ENCODE measurements at regions not wholly inside any gene's neighbourhood (a gene's known extent, or its start where the extent isn't known, plus 50 kb on each side); places are given as distances from the start of the nearest gene placed in this dataset.
A peak's percentile ranks its signal among the peaks of the same experiment; 100 is the strongest.
"Not testable (repeated sequence)": the region's sequence is repeated elsewhere in the genome, so short reads cannot be mapped to it uniquely, and the experiment has no call there.

DNA sequence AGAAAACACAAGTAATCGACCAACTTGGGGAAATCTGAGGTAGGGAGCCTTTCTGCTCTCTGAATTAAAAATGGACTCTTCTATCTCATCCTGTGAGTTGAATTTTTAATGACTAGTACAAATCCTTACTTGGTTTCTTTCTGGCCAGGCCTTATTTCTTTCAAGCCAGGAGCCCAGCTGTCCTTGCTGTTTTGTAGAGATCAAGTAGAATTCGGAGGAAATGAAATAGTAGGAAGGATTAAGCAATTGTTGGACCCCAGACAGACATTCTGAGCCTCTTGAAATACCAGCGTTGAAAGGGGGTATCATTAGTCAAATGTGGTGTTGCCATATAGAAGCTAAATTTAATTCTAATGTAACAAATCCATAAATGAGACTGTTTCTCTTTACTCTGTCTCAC lies 53.7 kb upstream of the SMIM15 start:
- H3K4me3 ChIP-seq = no peak overlapping the region
- 0 out of 2 replicates have a peak, but pooled peaks cover 2% of the 10 kb centered on the region for H3K9me3 ChIP-seq
- TF ChIP-seq Cebpa-rat (IDR thresholded peaks at IDR 0.05) = no peak
- no peak overlapping the region for H3K4me2 ChIP-seq
- peaks cover 18% of the 10 kb centered on the region for H3K4me1 ChIP-seq
- H3K9ac ChIP-seq = no peak overlapping the region
- H3K36me3 ChIP-seq = no peaks in the 10 kb centered on the region
- no peaks in the 10 kb centered on the region for H3K27me3 ChIP-seq
- H4K20me1 ChIP-seq = no peaks in the 10 kb centered on the region
- H3K27ac ChIP-seq = no peak overlapping the region

DNA sequence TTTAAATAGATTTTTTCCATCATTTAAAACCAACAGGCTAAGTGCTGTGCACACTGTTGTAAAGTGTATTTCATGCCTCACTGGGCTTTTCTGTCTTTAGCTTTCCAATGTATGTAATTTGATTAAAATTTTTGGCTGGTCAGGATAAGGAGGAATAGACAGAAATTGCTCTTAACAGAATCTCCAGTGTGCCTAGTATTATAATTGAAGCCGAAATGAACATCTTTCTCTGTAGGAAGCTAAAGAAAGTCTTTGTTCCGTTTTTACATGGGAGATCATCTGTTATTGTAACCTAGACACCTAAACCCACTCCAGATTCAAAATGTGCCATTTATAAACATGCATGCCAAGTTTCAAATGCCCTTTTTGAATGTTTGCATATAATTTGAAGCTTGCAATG lies 54.5 kb upstream of the SMIM15 start:
- Histone ChIP-seq H3K27me3 (no peaks in the 10 kb centered on the region), H4K20me1 (no peaks in the 10 kb centered on the region), H3K4me3 (no peak overlapping the region), H3K9me3 (0 out of 2 replicates have a peak, but pooled peaks cover 2% of the 10 kb centered on the region), H3K36me3 (no peaks in the 10 kb centered on the region), H3K9ac (no peak overlapping the region), H3K4me2 (no peak overlapping the region), H3K27ac (no peak overlapping the region), H3K4me1 (peaks cover 15% of the 10 kb centered on the region)
- no peak for TF ChIP-seq Cebpa-rat (IDR thresholded peaks at IDR 0.05)

DNA sequence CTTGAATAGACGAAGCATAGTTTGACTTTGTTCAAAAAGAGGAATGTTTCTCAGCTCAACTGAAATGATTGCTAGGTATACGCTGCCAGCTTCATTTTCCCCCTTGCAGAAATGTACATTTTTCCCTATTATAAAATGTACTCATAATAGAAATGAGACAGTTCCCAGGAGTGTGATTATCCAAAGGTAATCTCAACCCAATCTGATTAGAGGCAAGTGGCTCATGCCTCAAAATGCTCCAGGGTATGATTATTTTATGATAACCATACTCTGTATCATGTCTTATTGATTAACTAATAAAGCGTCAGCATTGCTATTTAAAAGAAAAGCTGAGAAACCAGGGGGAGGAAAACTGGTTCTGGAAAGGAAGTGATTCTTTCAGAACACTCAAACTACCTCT lies 54.9 kb upstream of the SMIM15 start:
- H3K4me3 ChIP-seq = no peak overlapping the region
- TF ChIP-seq Cebpa-rat (IDR thresholded peaks at IDR 0.05) = no peak
- H3K4me1 ChIP-seq = peaks cover 10% of the 10 kb centered on the region
- H3K27me3 ChIP-seq = no peaks in the 10 kb centered on the region
- H3K27ac ChIP-seq = no peak overlapping the region
- H3K9ac ChIP-seq = no peak overlapping the region
- no peaks in the 10 kb centered on the region for H3K36me3 ChIP-seq
- 0 out of 2 replicates have a peak, but pooled peaks cover 2% of the 10 kb centered on the region for H3K9me3 ChIP-seq
- no peaks in the 10 kb centered on the region for H4K20me1 ChIP-seq
- H3K4me2 ChIP-seq = no peak overlapping the region

DNA sequence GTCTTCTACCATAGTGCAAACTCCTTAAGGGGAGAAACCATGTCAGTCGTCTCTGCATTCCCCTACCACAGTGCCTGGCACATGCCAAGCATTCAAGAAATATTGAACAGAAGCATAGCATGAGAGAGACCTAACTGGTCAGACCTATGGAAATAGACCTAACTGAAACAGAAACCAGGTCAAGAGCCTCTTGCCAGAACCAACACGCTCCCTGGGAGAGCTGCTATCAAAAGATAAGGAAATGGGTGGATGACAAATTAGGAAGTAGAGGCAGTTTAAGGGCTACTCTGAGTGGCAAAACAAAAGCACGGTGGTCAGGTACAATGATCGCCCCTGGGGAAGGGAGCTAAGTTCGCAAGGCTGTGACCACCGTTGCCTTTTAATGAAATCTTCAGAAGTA lies 66.0 kb upstream of the SMIM15 start:
- H3K9ac ChIP-seq = no peak overlapping the region
- H3K4me2 ChIP-seq = peak overlapping the region; percentile 75

DNA sequence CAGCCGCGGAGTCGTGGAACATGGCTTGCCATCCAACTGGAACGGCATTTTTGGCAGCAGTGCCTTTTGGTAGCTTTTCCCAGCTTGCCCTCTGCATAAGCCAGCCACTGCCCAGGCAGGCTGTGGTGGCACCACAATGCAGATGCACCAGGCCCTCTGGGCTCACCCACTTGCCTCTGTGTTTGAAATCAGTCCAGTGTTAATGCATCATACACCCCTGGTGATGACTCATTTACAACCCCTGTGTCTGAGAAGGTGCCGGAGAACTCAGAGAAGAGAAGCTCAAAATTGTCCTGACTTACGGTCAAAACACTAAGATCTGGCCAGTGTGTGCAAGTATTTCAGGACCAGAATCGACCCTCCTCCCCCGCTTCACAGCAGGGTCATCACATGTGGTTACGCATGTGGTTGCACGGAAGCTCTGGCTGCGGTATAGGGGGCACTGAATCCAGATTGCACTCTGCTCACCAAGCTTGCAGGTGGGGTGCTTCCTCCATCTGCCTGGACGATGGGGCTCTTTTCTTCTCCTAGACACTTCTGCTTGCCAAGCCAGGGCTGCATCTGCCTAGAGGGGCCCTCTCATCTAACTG lies 66.5 kb upstream of the SMIM15 start:
- Histone ChIP-seq H3K4me1 (peaks cover 40% of the 10 kb centered on the region), H3K9ac (no peak overlapping the region), H3K4me2 (peak overlapping the region; percentile 75), H3K9me3 (peaks cover 14% of the 10 kb centered on the region), H3K27ac (no peak overlapping the region), H3K27me3 (no peaks in the 10 kb centered on the region), H4K20me1 (no peaks in the 10 kb centered on the region), H3K4me3 (no peak overlapping the region), H3K36me3 (no peaks in the 10 kb centered on the region)
- TF ChIP-seq Cebpa-rat (IDR thresholded peaks at IDR 0.05) = no peak

More for the DNA sequence above, 66.0 kb upstream of the SMIM15 start:
- Histone ChIP-seq H4K20me1 (no peaks in the 10 kb centered on the region), H3K27ac (no peak overlapping the region), H3K4me1 (peaks cover 35% of the 10 kb centered on the region), H3K4me3 (no peak overlapping the region), H3K9me3 (peaks cover 14% of the 10 kb centered on the region), H3K27me3 (no peaks in the 10 kb centered on the region), H3K36me3 (no peaks in the 10 kb centered on the region)
- TF ChIP-seq Cebpa-rat (IDR thresholded peaks at IDR 0.05) = no peak

DNA sequence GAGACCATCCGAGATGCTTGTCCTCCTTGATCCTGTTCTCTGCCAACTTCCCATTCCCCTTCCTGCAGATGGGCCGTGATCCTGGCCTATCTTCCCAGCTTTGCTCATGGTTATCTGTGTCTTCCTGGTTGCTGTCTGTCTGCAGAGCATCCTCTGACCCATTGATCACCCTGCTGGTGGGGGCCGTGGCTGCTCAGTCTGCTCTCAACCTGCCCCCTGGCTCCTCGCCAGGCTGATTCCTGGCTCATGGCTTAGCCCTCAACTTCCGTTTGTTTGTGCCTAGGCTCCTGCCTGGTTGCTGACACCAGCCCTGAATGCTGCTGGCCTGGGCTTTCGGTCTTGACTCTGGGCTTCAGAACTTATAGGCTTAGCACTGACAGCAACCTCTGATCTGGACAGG lies 67.1 kb upstream of the SMIM15 start:
- Histone ChIP-seq H3K27ac (no peak overlapping the region; the same call in 1 of the 2 replicates), H3K4me1 (peaks cover 40% of the 10 kb centered on the region), H3K4me3 (no peak overlapping the region), H3K4me2 (peak overlapping the region; percentile 75), H3K9me3 (peaks cover 14% of the 10 kb centered on the region), H3K36me3 (no peaks in the 10 kb centered on the region), H4K20me1 (no peaks in the 10 kb centered on the region), H3K27me3 (no peaks in the 10 kb centered on the region), H3K9ac (no peak overlapping the region)
- TF ChIP-seq Cebpa-rat (IDR thresholded peaks at IDR 0.05) = no peak

DNA sequence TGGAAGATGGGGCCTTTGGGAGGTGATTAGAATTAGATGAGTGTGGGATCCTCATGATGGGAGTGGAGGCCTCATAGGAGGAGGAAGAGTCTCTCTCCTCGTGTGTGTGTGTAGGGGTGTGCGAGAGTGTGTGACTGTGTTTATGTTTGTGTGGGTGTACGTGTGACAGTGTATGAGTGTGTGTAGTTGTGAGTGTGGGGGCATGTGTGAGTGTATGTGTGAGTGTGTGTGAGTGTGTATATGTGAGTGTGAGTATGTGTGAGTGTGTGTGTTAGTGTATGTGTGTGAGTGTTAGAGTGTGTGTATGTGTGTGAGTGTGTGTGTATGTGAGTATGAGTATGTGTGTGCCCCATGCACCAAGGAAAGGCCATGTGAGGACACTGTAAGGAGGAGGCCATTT lies 68.2 kb upstream of the SMIM15 start:
- Histone ChIP-seq H4K20me1 (no peaks in the 10 kb centered on the region), H3K4me3 (no peak overlapping the region), H3K27me3 (no peaks in the 10 kb centered on the region), H3K36me3 (no peaks in the 10 kb centered on the region), H3K9me3 (peaks cover 14% of the 10 kb centered on the region), H3K27ac (no peak overlapping the region), H3K4me1 (peaks cover 40% of the 10 kb centered on the region), H3K4me2 (no peak overlapping the region), H3K9ac (no peak overlapping the region)
- no peak for TF ChIP-seq Cebpa-rat (IDR thresholded peaks at IDR 0.05)

DNA sequence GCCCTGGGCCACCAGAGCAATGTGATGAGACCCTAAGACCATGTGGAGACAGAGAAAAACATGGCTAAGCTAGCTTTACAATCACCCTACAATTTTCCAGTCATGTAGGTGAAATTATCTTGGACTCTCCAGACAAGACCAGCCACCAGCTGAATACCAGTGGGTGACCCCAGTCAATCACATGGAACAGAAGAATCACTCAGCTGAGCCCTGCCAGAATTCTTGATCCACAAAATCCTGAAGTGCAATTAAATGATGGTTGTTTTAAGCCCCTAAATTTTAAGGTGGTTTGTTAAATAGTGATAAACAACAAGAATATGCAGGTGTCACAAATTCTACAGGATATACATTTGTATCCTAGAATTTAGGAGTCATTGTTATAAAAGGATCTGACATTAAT lies 69.5 kb upstream of the SMIM15 start:
- no peak for TF ChIP-seq Cebpa-rat (IDR thresholded peaks at IDR 0.05)
- H3K4me2 ChIP-seq = no peak overlapping the region
- peaks cover 40% of the 10 kb centered on the region for H3K4me1 ChIP-seq
- H3K9me3 ChIP-seq = peaks cover 14% of the 10 kb centered on the region
- no peaks in the 10 kb centered on the region for H3K36me3 ChIP-seq
- H3K27me3 ChIP-seq = no peaks in the 10 kb centered on the region
- H3K9ac ChIP-seq = no peak overlapping the region
- no peaks in the 10 kb centered on the region for H4K20me1 ChIP-seq
- H3K27ac ChIP-seq = no peak overlapping the region
- H3K4me3 ChIP-seq = no peak overlapping the region

DNA sequence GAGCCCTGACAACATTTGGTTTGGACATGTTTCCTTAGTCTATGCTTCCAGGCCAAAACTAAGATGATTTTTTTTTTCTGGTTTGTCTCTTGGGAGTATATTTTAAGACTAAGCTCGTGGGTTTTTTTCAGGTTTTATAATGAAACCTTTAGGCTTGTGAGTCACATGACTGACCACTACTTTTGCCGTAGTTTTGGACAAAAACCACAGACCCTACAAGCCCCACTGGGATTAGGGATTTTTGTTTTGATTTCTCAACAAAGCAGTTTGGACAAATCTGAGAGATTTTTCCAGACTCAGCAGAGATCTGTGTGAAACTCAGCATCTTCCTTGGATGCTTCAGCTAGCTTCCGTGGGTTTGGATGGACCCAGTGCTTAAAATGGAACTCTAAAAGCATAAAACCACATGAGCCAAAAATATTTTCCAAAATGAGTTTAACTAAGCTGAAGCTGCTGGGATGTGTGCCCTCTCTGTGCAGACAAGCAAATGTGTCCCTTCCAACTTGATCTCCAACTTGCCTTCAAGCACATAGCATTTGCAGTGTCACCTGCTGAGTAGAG lies 70.3 kb upstream of the SMIM15 start:
- no peaks in the 10 kb centered on the region for H3K27me3 ChIP-seq
- no peak overlapping the region for H3K4me3 ChIP-seq
- peaks cover 14% of the 10 kb centered on the region for H3K9me3 ChIP-seq
- TF ChIP-seq Cebpa-rat (IDR thresholded peaks at IDR 0.05) = no peak
- peaks cover 47% of the 10 kb centered on the region for H3K4me1 ChIP-seq
- no peak overlapping the region for H3K9ac ChIP-seq
- H3K36me3 ChIP-seq = no peaks in the 10 kb centered on the region
- peak overlapping the region; percentile 68 for H3K4me2 ChIP-seq
- no peaks in the 10 kb centered on the region for H4K20me1 ChIP-seq
- H3K27ac ChIP-seq = no peak overlapping the region

DNA sequence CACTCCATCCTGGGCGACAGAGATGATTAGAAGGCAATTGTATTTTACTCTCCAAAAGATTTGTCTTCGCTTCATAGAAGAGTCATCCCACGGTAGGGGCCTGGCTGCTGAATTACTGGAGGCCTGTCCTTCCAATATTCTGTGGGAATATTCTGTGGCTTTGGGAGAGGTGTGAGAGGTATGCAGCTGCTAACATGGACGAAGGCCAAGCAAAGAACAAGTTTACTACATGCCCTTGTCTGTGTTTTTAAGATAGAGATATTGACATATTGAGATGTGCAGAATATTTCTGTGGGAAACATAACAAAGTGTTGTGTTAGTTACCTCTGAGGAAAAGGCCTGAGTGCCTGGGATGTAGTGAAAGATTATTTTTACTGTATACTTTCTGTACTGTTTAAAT lies 71.8 kb upstream of the SMIM15 start:
- H3K4me2 ChIP-seq = no peak overlapping the region
- no peak for TF ChIP-seq Cebpa-rat (IDR thresholded peaks at IDR 0.05)
- no peak overlapping the region for H3K27ac ChIP-seq
- no peaks in the 10 kb centered on the region for H4K20me1 ChIP-seq
- no peaks in the 10 kb centered on the region for H3K36me3 ChIP-seq
- no peaks in the 10 kb centered on the region for H3K27me3 ChIP-seq
- no peak overlapping the region for H3K9ac ChIP-seq
- H3K4me1 ChIP-seq = peaks cover 39% of the 10 kb centered on the region
- no peak overlapping the region for H3K4me3 ChIP-seq
- H3K9me3 ChIP-seq = peaks cover 23% of the 10 kb centered on the region

DNA sequence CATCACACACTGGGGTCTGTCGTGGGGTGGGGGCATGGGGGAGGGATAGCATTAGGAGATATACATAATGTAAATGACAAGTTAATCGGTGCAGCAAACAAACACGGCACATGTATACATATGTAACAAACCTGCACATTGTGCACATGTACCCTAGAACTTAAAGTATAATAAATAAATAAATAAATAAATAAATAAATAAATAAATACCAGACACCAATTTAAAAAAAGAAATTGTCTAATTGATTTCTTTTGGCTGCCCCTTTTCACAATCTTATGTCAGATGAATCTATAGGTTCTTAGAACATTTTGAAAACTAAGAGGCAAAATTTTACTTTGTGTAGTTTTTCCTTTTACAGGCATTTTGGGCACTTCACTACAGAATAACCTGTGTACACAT lies 74.4 kb upstream of the SMIM15 start:
- H3K4me2 ChIP-seq, H3K9ac ChIP-seq, H3K36me3 ChIP-seq, H3K27ac ChIP-seq, H3K27me3 ChIP-seq, H3K4me3 ChIP-seq, H4K20me1 ChIP-seq: not testable (repeated sequence)
- H3K4me1 ChIP-seq = peaks cover 27% of the 10 kb centered on the region
- H3K9me3 ChIP-seq = peaks cover 19% of the 10 kb centered on the region
